ENCODE measurements at regions not wholly inside any gene's neighbourhood (a gene's known extent, or its start where the extent isn't known, plus 50 kb on each side); places are given as distances from the start of the nearest gene placed in this dataset.

GRCh38 chr1:81437649-81438048 lies 363.1 kb upstream of the ADGRL2 start:
- Histone ChIP-seq H3K36me3 (ENCODE audit: control insufficient read depth in 5 of 5, insufficient read depth in 5 of 5, low read length in 5 of 5) (no peaks in the 10 kb centered on the region), H3K4me3 (ENCODE audit: low read depth in 1 of 5, low read length in 5 of 5) (no peak overlapping the region), H3K27ac (ENCODE audit: low read depth, low read length) (no peak overlapping the region), H3K9ac (ENCODE audit: low read length in 5 of 5) (no peak overlapping the region), H3K9me3 (ENCODE audit: control insufficient read depth in 5 of 5, low read length in 5 of 5) (no peaks in the 10 kb centered on the region), H3K4me1 (ENCODE audit: control insufficient read depth in 5 of 5, insufficient read depth in 5 of 5, low read length in 5 of 5) (peaks cover 0 to 8% (median 0%) of the 10 kb centered on the region in 5 donors), H3K27me3 (ENCODE audit: control insufficient read depth in 5 of 5, insufficient read depth in 4 of 5, low read length in 5 of 5) (no peaks in the 10 kb centered on the region)

DNA sequence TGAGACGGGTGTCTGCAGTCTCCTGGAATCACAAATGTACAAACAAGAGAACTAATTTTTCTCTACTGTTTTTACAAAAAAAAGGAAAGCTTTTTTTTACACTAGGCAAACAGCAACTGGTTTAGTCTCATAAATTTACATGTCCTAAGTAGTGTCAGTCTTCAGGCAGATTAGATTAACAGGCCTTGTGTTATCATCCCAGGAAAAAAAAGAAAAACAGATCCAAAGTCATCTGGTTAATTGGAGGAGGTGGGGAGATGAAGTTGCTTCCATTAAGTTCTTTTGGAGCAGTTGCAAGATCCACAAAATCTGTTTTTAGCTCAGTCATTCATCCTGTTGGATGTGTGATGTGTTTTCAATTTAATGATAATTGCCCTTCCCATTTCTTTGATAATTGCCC lies 363.5 kb upstream of the ADGRL2 start:
- Histone ChIP-seq H3K36me3 (ENCODE audit: control insufficient read depth in 5 of 5, insufficient read depth in 5 of 5, low read length in 5 of 5) (no peaks in the 10 kb centered on the region), H3K27me3 (ENCODE audit: control insufficient read depth in 5 of 5, insufficient read depth in 4 of 5, low read length in 5 of 5) (no peaks in the 10 kb centered on the region), H3K27ac (ENCODE audit: low read depth, low read length) (no peak overlapping the region), H3K4me3 (ENCODE audit: low read depth in 1 of 5, low read length in 5 of 5) (no peak overlapping the region), H3K9me3 (ENCODE audit: control insufficient read depth in 5 of 5, low read length in 5 of 5) (no peaks in the 10 kb centered on the region), H3K4me1 (ENCODE audit: control insufficient read depth in 5 of 5, insufficient read depth in 5 of 5, low read length in 5 of 5) (peaks cover 0 to 10% (median 0%) of the 10 kb centered on the region in 5 donors), H3K9ac (ENCODE audit: low read length in 5 of 5) (no peak overlapping the region)

DNA sequence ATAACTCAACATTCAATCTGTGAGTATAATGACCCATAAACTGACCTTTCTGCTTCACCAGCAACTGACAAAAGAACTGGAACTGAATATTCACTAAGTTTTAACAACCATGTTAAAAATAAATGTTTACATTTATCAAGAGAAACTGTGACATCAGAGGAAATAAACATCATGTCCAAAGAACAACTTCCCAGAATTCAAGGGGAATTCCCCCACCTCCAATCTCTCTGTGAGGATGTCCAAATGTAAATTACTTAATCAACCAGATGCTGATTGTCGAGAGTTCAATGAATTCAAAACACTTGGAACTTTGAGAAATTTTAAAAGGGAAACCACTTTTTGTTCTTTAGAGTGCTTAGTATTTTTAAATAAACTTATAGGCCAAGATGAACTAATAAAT lies 365.6 kb upstream of the ADGRL2 start:
- H3K36me3 ChIP-seq (ENCODE audit: control insufficient read depth in 5 of 5, insufficient read depth in 5 of 5, low read length in 5 of 5) = no peaks in the 10 kb centered on the region
- no peaks in the 10 kb centered on the region for H3K9me3 ChIP-seq (ENCODE audit: control insufficient read depth in 5 of 5, low read length in 5 of 5)
- no peaks in the 10 kb centered on the region for H3K27me3 ChIP-seq (ENCODE audit: control insufficient read depth in 5 of 5, insufficient read depth in 4 of 5, low read length in 5 of 5)
- no peak overlapping the region for H3K4me3 ChIP-seq (ENCODE audit: low read depth in 1 of 5, low read length in 5 of 5)
- H3K9ac ChIP-seq (ENCODE audit: low read length in 5 of 5) = no peak overlapping the region
- no peak overlapping the region for H3K27ac ChIP-seq (ENCODE audit: low read depth, low read length)
- H3K4me1 ChIP-seq (ENCODE audit: control insufficient read depth in 5 of 5, insufficient read depth in 5 of 5, low read length in 5 of 5) = peaks cover 0 to 14% (median 0%) of the 10 kb centered on the region in 5 donors

- no peak overlapping the region for H3K4me3 ChIP-seq (ENCODE audit: low read depth in 1 of 5, low read length in 5 of 5)
- no peak overlapping the region for H3K27ac ChIP-seq (ENCODE audit: low read depth, low read length)
Observed at GRCh38 chr1:81433676-81434075, 367.1 kb upstream of the ADGRL2 start.

GRCh38 chr1:81432654-81433109 lies 368.1 kb upstream of the ADGRL2 start:
- no peaks in the 10 kb centered on the region for H3K9me3 ChIP-seq (ENCODE audit: control insufficient read depth in 5 of 5, low read length in 5 of 5)
- H3K27ac ChIP-seq (ENCODE audit: low read depth, low read length) = peak overlapping the region; percentile 6
- H3K4me3 ChIP-seq (ENCODE audit: low read depth in 1 of 5, low read length in 5 of 5) = no peak overlapping the region
- peaks cover 0 to 14% (median 0%) of the 10 kb centered on the region in 5 donors for H3K4me1 ChIP-seq (ENCODE audit: control insufficient read depth in 5 of 5, insufficient read depth in 5 of 5, low read length in 5 of 5)
- H3K27me3 ChIP-seq (ENCODE audit: control insufficient read depth in 5 of 5, insufficient read depth in 4 of 5, low read length in 5 of 5) = no peaks in the 10 kb centered on the region
- no peak overlapping the region for H3K9ac ChIP-seq (ENCODE audit: low read length in 5 of 5)
- H3K36me3 ChIP-seq (ENCODE audit: control insufficient read depth in 5 of 5, insufficient read depth in 5 of 5, low read length in 5 of 5) = no peaks in the 10 kb centered on the region

More at GRCh38 chr1:81433676-81434075, 367.1 kb upstream of the ADGRL2 start:
- Histone ChIP-seq H3K36me3 (ENCODE audit: control insufficient read depth in 5 of 5, insufficient read depth in 5 of 5, low read length in 5 of 5) (no peaks in the 10 kb centered on the region), H3K9me3 (ENCODE audit: control insufficient read depth in 5 of 5, low read length in 5 of 5) (no peaks in the 10 kb centered on the region), H3K27me3 (ENCODE audit: control insufficient read depth in 5 of 5, insufficient read depth in 4 of 5, low read length in 5 of 5) (no peaks in the 10 kb centered on the region), H3K9ac (ENCODE audit: low read length in 5 of 5) (no peak overlapping the region), H3K4me1 (ENCODE audit: control insufficient read depth in 5 of 5, insufficient read depth in 5 of 5, low read length in 5 of 5) (peaks cover 0 to 14% (median 0%) of the 10 kb centered on the region in 5 donors)

DNA sequence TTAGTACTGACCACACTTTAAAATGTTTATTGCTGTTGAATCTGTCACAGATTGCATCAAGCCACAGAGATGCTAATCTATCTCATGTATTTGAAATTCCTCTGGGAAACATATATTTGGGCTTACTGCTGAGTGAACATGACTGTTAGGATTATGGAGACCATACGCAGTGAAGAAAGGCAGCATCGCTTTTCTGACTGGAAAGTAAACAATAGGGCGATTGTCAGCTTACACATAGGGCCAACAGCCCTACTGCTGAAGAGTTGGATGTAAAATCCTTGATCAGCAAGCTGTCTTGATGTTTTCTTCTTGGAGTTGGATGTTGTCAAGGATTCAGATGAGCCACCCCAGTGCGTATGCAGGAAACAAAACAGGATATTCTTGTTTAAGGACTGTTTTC lies 368.7 kb upstream of the ADGRL2 start:
- Histone ChIP-seq H3K4me3 (ENCODE audit: low read depth in 1 of 5, low read length in 5 of 5) (no peak overlapping the region), H3K9ac (ENCODE audit: low read length in 5 of 5) (no peak overlapping the region), H3K4me1 (ENCODE audit: control insufficient read depth in 5 of 5, insufficient read depth in 5 of 5, low read length in 5 of 5) (peaks cover 0 to 14% (median 0%) of the 10 kb centered on the region in 5 donors), H3K36me3 (ENCODE audit: control insufficient read depth in 5 of 5, insufficient read depth in 5 of 5, low read length in 5 of 5) (no peaks in the 10 kb centered on the region), H3K27me3 (ENCODE audit: control insufficient read depth in 5 of 5, insufficient read depth in 4 of 5, low read length in 5 of 5) (no peaks in the 10 kb centered on the region), H3K27ac (ENCODE audit: low read depth, low read length) (no peak overlapping the region), H3K9me3 (ENCODE audit: control insufficient read depth in 5 of 5, low read length in 5 of 5) (no peaks in the 10 kb centered on the region)

GRCh38 chr1:81431624-81432000 lies 369.1 kb upstream of the ADGRL2 start:
- Histone ChIP-seq H3K4me3 (ENCODE audit: low read depth in 1 of 5, low read length in 5 of 5) (no peak overlapping the region), H3K36me3 (ENCODE audit: control insufficient read depth in 5 of 5, insufficient read depth in 5 of 5, low read length in 5 of 5) (no peaks in the 10 kb centered on the region), H3K27me3 (ENCODE audit: control insufficient read depth in 5 of 5, insufficient read depth in 4 of 5, low read length in 5 of 5) (no peaks in the 10 kb centered on the region), H3K27ac (ENCODE audit: low read depth, low read length) (no peak overlapping the region), H3K9ac (ENCODE audit: low read length in 5 of 5) (no peak overlapping the region), H3K4me1 (ENCODE audit: control insufficient read depth in 5 of 5, insufficient read depth in 5 of 5, low read length in 5 of 5) (peaks cover 0 to 14% (median 0%) of the 10 kb centered on the region in 5 donors), H3K9me3 (ENCODE audit: control insufficient read depth in 5 of 5, low read length in 5 of 5) (no peaks in the 10 kb centered on the region)

GRCh38 chr1:81430955-81431623 lies 369.6 kb upstream of the ADGRL2 start:
- Histone ChIP-seq H3K4me3 (ENCODE audit: low read depth in 1 of 5, low read length in 5 of 5) (no peak overlapping the region), H3K27ac (ENCODE audit: low read depth, low read length) (no peak overlapping the region), H3K4me1 (ENCODE audit: control insufficient read depth in 5 of 5, insufficient read depth in 5 of 5, low read length in 5 of 5) (peaks cover 0 to 14% (median 0%) of the 10 kb centered on the region in 5 donors), H3K27me3 (ENCODE audit: control insufficient read depth in 5 of 5, insufficient read depth in 4 of 5, low read length in 5 of 5) (no peaks in the 10 kb centered on the region), H3K9me3 (ENCODE audit: control insufficient read depth in 5 of 5, low read length in 5 of 5) (no peaks in the 10 kb centered on the region), H3K9ac (ENCODE audit: low read length in 5 of 5) (no peak overlapping the region), H3K36me3 (ENCODE audit: control insufficient read depth in 5 of 5, insufficient read depth in 5 of 5, low read length in 5 of 5) (no peaks in the 10 kb centered on the region)

- Histone ChIP-seq H3K27ac (ENCODE audit: low read depth, low read length) (no peak overlapping the region), H3K9ac (ENCODE audit: low read length in 5 of 5) (no peak overlapping the region), H3K36me3 (ENCODE audit: control insufficient read depth in 5 of 5, insufficient read depth in 5 of 5, low read length in 5 of 5) (no peaks in the 10 kb centered on the region), H3K4me3 (ENCODE audit: low read depth in 1 of 5, low read length in 5 of 5) (no peak overlapping the region), H3K4me1 (ENCODE audit: control insufficient read depth in 5 of 5, insufficient read depth in 5 of 5, low read length in 5 of 5) (peaks cover 0 to 14% (median 0%) of the 10 kb centered on the region in 5 donors), H3K9me3 (ENCODE audit: control insufficient read depth in 5 of 5, low read length in 5 of 5) (no peaks in the 10 kb centered on the region), H3K27me3 (ENCODE audit: control insufficient read depth in 5 of 5, insufficient read depth in 4 of 5, low read length in 5 of 5) (no peaks in the 10 kb centered on the region)
Observed at GRCh38 chr1:81430236-81430938, 370.3 kb upstream of the ADGRL2 start.

GRCh38 chr1:81428998-81429397 lies 371.7 kb upstream of the ADGRL2 start:
- peaks cover 0 to 14% (median 0%) of the 10 kb centered on the region in 5 donors for H3K4me1 ChIP-seq (ENCODE audit: control insufficient read depth in 5 of 5, insufficient read depth in 5 of 5, low read length in 5 of 5)
- H3K27ac ChIP-seq (ENCODE audit: low read depth, low read length) = no peak overlapping the region
- no peaks in the 10 kb centered on the region for H3K36me3 ChIP-seq (ENCODE audit: control insufficient read depth in 5 of 5, insufficient read depth in 5 of 5, low read length in 5 of 5)
- no peak overlapping the region for H3K4me3 ChIP-seq (ENCODE audit: low read depth in 1 of 5, low read length in 5 of 5)
- H3K9ac ChIP-seq (ENCODE audit: low read length in 5 of 5) = no peak overlapping the region
- H3K27me3 ChIP-seq (ENCODE audit: control insufficient read depth in 5 of 5, insufficient read depth in 4 of 5, low read length in 5 of 5) = no peaks in the 10 kb centered on the region
- no peaks in the 10 kb centered on the region for H3K9me3 ChIP-seq (ENCODE audit: control insufficient read depth in 5 of 5, low read length in 5 of 5)
